HEK293 (cell line): ENCODE measurements at regions not wholly inside any gene's neighbourhood (a gene's known extent, or its start where the extent isn't known, plus 50 kb on each side); places are given as distances from the start of the nearest gene placed in this dataset.

Experiments used
- CTCF ChIA-PET: fragments of 350-600 bp; formaldehyde crosslinking; extraction: SDS; loops from one replicate; lab custom pipeline; 2021; ENCODE audit warnings: antibody characterized with exemption; lab: Yijun Ruan, JAX
- POLR2A ChIA-PET: fragments of 300-600 bp; formaldehyde crosslinking; extraction: SDS; loops from one replicate; lab custom pipeline; 2020; ENCODE audit warnings: antibody characterized with exemption, inconsistent platforms; lab: Yijun Ruan, JAX
- H3K27ac ChIP-seq: fragments of 200-500 bp; sonication (Bioruptor generic); 2 replicates; pipeline ENCODE4 v1.5.1; 2014; ENCODE audit warnings: low read depth, low read length, control low read depth, inconsistent platforms; ENCODE audit errors: extremely low read depth
- H3K36me3 ChIP-seq, 2 experiments: fragments of 200-500 bp in 1 of 2; sonication (Bioruptor generic) in 1 of 2; 1 replicate in 1 of 2; 2 replicates in 1 of 2; pipeline ENCODE4 v1.5.1; 2014 to 2017; ENCODE audit warnings: inconsistent platforms in 2 of 2, low read length in 2 of 2; ENCODE audit not compliant: control insufficient read depth in 2 of 2, insufficient read depth in 1 of 2
- H3K4me1 ChIP-seq: fragments of 200-500 bp; sonication (Bioruptor generic); 2 replicates; pipeline ENCODE4 v1.5.1; 2014; ENCODE audit warnings: mild to moderate bottlenecking, low read length, inconsistent platforms; ENCODE audit not compliant: control insufficient read depth, insufficient read depth
- H3K4me3 ChIP-seq: 2 replicates; pipeline ENCODE4 v1.5.1; 2011; ENCODE audit warnings: low read depth, mild to moderate bottlenecking, control low read depth, low read length, moderate library complexity
- H3K9me3 ChIP-seq: fragments of 200-500 bp; sonication (Bioruptor generic); 2 replicates; pipeline ENCODE4 v1.5.1; 2014; ENCODE audit warnings: low read depth, low read length, inconsistent platforms; ENCODE audit not compliant: control insufficient read depth, insufficient read depth
- FEZF1 ChIP-seq: fragments of 450-650 bp; formaldehyde crosslinking; IDR thresholded peaks from 2 replicates; pipeline ENCODE4 v1.5.1; 2016; ENCODE audit warnings: missing biosample characterization, missing genetic modification characterization
- GLIS2 ChIP-seq: fragments of 450-650 bp; formaldehyde crosslinking; IDR thresholded peaks from 2 replicates; pipeline ENCODE4 v1.5.1; 2016; ENCODE audit warnings: missing biosample characterization, missing genetic modification characterization
- KLF10 ChIP-seq: fragments of 450-650 bp; IDR thresholded peaks from 2 replicates; pipeline ENCODE4 v1.5.1; 2018; ENCODE audit warnings: missing biosample characterization, mild to moderate bottlenecking, missing genetic modification characterization
- KLF16 ChIP-seq: fragments of 450-650 bp; formaldehyde crosslinking; IDR thresholded peaks from 2 replicates; pipeline ENCODE4 v1.5.1; 2017; ENCODE audit warnings: missing biosample characterization, missing genetic modification characterization
- SALL2 ChIP-seq: fragments of 450-650 bp; formaldehyde crosslinking; IDR thresholded peaks from 2 replicates; pipeline ENCODE4 v1.5.0; 2017; ENCODE audit warnings: missing biosample characterization, mild to moderate bottlenecking, missing genetic modification characterization, borderline replicate concordance
- ZNF121 ChIP-seq: fragments of 450-650 bp; formaldehyde crosslinking; IDR thresholded peaks from 2 replicates; pipeline ENCODE4 v1.5.1; 2016; ENCODE audit warnings: missing biosample characterization, missing genetic modification characterization
- ZNF324 ChIP-seq: fragments of 450-650 bp; formaldehyde crosslinking; IDR thresholded peaks from 2 replicates; pipeline ENCODE4 v1.5.1; 2016; ENCODE audit warnings: missing biosample characterization, missing genetic modification characterization
- ZNF335 ChIP-seq: fragments of 450-650 bp; formaldehyde crosslinking; conservative IDR thresholded peaks from 2 replicates; pipeline ENCODE4 v1.5.1; 2016; ENCODE audit warnings: missing biosample characterization, missing genetic modification characterization
- ZNF473 ChIP-seq: fragments of 450-650 bp; formaldehyde crosslinking; IDR thresholded peaks from 2 replicates; pipeline ENCODE4 v1.5.1; 2017; ENCODE audit warnings: missing biosample characterization, missing genetic modification characterization
- ZNF510 ChIP-seq: fragments of 450-650 bp; formaldehyde crosslinking; IDR thresholded peaks from 2 replicates; pipeline ENCODE4 v1.5.1; 2018; ENCODE audit warnings: mild to moderate bottlenecking, missing genetic modification characterization, missing biosample characterization; ENCODE audit not compliant: insufficient replicate concordance
- ZNF623 ChIP-seq: fragments of 450-650 bp; formaldehyde crosslinking; IDR thresholded peaks from 2 replicates; pipeline ENCODE4 v1.5.1; 2016; ENCODE audit warnings: missing biosample characterization, missing genetic modification characterization
- ZNF670 ChIP-seq: fragments of 450-650 bp; formaldehyde crosslinking; IDR thresholded peaks from 2 replicates; pipeline ENCODE4 v1.5.1; 2016; ENCODE audit warnings: missing biosample characterization, missing genetic modification characterization, low read depth
- ZNF747 ChIP-seq: fragments of 450-650 bp; formaldehyde crosslinking; IDR thresholded peaks from 2 replicates; pipeline ENCODE4 v1.5.1; 2016; ENCODE audit warnings: missing biosample characterization, missing genetic modification characterization
- ZNF791 ChIP-seq: fragments of 450-650 bp; formaldehyde crosslinking; IDR thresholded peaks from 2 replicates; pipeline ENCODE4 v1.5.1; 2016; ENCODE audit warnings: missing biosample characterization, missing genetic modification characterization
- ZSCAN16 ChIP-seq: fragments of 450-650 bp; formaldehyde crosslinking; IDR thresholded peaks from 2 replicates; pipeline ENCODE4 v1.5.1; 2016; ENCODE audit warnings: missing biosample characterization, missing genetic modification characterization
- TF ChIP-seq, protein P1 (sequence below): fragments of 450-650 bp; formaldehyde crosslinking; IDR thresholded peaks from 2 replicates; pipeline ENCODE4 v1.5.1; 2016; ENCODE audit warnings: missing biosample characterization, missing genetic modification characterization
- TF ChIP-seq, protein P2 (sequence below): fragments of 450-650 bp; formaldehyde crosslinking; IDR thresholded peaks from 2 replicates; pipeline ENCODE4 v1.5.1; 2016; ENCODE audit warnings: missing biosample characterization, missing genetic modification characterization, borderline replicate concordance
- TF ChIP-seq, protein P3 (sequence below): fragments of 450-650 bp; formaldehyde crosslinking; IDR thresholded peaks from 2 replicates; pipeline ENCODE4 v1.5.1; 2017; ENCODE audit warnings: missing biosample characterization, missing genetic modification characterization

DNA sequence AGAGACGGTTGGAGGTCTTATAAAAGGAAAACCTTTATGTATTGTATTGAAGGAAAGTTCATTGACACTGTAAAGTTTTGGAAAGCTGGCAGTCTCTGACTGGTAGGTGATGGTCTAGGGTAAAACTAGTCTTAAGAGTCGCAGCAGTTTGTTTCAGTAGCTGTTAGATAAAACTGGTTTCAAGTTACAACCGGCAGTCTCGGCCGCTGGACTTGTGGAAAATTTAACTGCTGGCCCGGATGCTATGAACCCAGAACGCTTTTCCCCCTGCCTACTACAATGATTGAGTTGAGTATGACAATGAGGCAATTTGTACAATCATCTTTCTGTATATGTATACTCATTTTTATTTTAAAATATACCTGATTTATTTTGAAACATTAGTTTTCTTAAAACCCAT is 1426.9 kb downstream of the AACS start:
- H3K36me3 ChIP-seq = no peaks in the 10 kb centered on the region
- no peaks in the 10 kb centered on the region for H3K9me3 ChIP-seq
- TF ChIP-seq ZNF747 (no peak), ZNF510 (tag by site-specific recombination) (no peak), KLF10 (no peak), ZSCAN16 (tag by site-specific recombination) (no peak), ZNF121 (tag by site-specific recombination) (no peak), SALL2 (tag by site-specific recombination) (no peak), ZNF473 (tag by site-specific recombination) (no peak), ZNF670 (tag by site-specific recombination) (no peak), ZNF623 (tag by site-specific recombination) (no peak), FEZF1 (tag by site-specific recombination) (no peak), KLF16 (tag by site-specific recombination) (no peak), ZNF791 (tag by site-specific recombination) (no peak), ZNF335 (tag by site-specific recombination) (no peak), GLIS2 (tag by site-specific recombination) (no peak), ZNF324 (tag by site-specific recombination) (no peak)
- TF ChIP-seq, protein P1, sequence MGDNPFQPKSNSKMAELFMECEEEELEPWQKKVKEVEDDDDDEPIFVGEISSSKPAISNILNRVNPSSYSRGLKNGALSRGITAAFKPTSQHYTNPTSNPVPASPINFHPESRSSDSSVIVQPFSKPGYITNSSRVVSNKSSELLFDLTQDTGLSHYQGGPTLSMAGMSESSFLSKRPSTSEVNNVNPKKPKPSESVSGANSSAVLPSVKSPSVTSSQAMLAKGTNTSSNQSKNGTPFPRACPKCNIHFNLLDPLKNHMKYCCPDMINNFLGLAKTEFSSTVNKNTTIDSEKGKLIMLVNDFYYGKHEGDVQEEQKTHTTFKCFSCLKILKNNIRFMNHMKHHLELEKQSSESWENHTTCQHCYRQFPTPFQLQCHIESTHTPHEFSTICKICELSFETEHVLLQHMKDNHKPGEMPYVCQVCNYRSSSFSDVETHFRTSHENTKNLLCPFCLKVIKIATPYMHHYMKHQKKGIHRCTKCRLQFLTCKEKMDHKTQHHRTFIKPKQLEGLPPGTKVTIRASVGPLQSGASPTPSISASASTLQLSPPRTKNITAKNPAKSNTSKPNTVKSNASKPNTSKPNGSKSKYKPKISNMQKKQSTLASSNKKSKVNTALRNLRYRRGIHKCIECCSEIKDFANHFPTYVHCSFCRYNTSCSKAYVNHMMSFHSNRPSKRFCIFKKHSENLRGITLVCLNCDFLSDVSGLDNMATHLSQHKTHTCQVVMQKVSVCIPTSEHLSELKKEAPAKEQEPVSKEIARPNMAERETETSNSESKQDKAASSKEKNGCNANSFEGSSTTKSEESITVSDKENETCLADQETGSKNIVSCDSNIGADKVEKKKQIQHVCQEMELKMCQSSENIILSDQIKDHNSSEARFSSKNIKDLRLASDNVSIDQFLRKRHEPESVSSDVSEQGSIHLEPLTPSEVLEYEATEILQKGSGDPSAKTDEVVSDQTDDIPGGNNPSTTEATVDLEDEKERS (tag by site-specific recombination) = no peak
- TF ChIP-seq, protein P2, sequence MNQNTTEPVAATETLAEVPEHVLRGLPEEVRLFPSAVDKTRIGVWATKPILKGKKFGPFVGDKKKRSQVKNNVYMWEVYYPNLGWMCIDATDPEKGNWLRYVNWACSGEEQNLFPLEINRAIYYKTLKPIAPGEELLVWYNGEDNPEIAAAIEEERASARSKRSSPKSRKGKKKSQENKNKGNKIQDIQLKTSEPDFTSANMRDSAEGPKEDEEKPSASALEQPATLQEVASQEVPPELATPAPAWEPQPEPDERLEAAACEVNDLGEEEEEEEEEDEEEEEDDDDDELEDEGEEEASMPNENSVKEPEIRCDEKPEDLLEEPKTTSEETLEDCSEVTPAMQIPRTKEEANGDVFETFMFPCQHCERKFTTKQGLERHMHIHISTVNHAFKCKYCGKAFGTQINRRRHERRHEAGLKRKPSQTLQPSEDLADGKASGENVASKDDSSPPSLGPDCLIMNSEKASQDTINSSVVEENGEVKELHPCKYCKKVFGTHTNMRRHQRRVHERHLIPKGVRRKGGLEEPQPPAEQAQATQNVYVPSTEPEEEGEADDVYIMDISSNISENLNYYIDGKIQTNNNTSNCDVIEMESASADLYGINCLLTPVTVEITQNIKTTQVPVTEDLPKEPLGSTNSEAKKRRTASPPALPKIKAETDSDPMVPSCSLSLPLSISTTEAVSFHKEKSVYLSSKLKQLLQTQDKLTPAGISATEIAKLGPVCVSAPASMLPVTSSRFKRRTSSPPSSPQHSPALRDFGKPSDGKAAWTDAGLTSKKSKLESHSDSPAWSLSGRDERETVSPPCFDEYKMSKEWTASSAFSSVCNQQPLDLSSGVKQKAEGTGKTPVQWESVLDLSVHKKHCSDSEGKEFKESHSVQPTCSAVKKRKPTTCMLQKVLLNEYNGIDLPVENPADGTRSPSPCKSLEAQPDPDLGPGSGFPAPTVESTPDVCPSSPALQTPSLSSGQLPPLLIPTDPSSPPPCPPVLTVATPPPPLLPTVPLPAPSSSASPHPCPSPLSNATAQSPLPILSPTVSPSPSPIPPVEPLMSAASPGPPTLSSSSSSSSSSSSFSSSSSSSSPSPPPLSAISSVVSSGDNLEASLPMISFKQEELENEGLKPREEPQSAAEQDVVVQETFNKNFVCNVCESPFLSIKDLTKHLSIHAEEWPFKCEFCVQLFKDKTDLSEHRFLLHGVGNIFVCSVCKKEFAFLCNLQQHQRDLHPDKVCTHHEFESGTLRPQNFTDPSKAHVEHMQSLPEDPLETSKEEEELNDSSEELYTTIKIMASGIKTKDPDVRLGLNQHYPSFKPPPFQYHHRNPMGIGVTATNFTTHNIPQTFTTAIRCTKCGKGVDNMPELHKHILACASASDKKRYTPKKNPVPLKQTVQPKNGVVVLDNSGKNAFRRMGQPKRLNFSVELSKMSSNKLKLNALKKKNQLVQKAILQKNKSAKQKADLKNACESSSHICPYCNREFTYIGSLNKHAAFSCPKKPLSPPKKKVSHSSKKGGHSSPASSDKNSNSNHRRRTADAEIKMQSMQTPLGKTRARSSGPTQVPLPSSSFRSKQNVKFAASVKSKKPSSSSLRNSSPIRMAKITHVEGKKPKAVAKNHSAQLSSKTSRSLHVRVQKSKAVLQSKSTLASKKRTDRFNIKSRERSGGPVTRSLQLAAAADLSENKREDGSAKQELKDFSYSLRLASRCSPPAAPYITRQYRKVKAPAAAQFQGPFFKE = no peak
- TF ChIP-seq, protein P3, sequence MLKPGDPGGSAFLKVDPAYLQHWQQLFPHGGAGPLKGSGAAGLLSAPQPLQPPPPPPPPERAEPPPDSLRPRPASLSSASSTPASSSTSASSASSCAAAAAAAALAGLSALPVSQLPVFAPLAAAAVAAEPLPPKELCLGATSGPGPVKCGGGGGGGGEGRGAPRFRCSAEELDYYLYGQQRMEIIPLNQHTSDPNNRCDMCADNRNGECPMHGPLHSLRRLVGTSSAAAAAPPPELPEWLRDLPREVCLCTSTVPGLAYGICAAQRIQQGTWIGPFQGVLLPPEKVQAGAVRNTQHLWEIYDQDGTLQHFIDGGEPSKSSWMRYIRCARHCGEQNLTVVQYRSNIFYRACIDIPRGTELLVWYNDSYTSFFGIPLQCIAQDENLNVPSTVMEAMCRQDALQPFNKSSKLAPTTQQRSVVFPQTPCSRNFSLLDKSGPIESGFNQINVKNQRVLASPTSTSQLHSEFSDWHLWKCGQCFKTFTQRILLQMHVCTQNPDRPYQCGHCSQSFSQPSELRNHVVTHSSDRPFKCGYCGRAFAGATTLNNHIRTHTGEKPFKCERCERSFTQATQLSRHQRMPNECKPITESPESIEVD (tag by site-specific recombination) = no peak
- H3K4me1 ChIP-seq = no peaks in the 10 kb centered on the region
- CTCF ChIA-PET = no interaction called here
- POLR2A ChIA-PET = no interaction called here
- no peak overlapping the region for H3K27ac ChIP-seq
- H3K4me3 ChIP-seq = no peak overlapping the region
